ENCODE measurements at regions not wholly inside any gene's neighbourhood (a gene's known extent, or its start where the extent isn't known, plus 50 kb on each side); places are given as distances from the start of the nearest gene placed in this dataset.

GRCh38 chr15:70252056-70252950 is 154.6 kb upstream of the TLE3 start:
- TF ChIP-seq CTCF (IDR thresholded peaks at IDR 0.05; ENCODE audit: control extremely low read depth, extremely low read depth, low read depth, missing control alignments), result no peak
- CTCF ChIA-PET, result interaction anchor here (0.9 to 2.7 kb wide), 5 partner anchors 11 to 215 kb away, joined by 3 to 12 read pairs (median 5); no protein-coding TSS in a partner anchor
- POLR2A ChIA-PET, result no interaction called here
- DNase-seq (ENCODE audit: extremely low spot score), result no peak

GRCh38 chr15:70251246-70251990 is 153.7 kb upstream of the TLE3 start:
- CTCF ChIA-PET, result interaction anchor here (1.3 to 2.7 kb wide), 4 partner anchors 12 to 216 kb away, joined by 3 to 12 read pairs (median 8); no protein-coding TSS in a partner anchor

GRCh38 chr15:70250208-70251201 is 152.8 kb upstream of the TLE3 start:
- no peak for TF ChIP-seq CTCF (IDR thresholded peaks at IDR 0.05; ENCODE audit: control extremely low read depth, extremely low read depth, low read depth, missing control alignments)
- CTCF ChIA-PET, result interaction anchor here (0.9 to 2.6 kb wide), 4 partner anchors 11 to 217 kb away, joined by 3 to 12 read pairs (median 4); no protein-coding TSS in a partner anchor
- POLR2A ChIA-PET, result no interaction called here
- no peak for DNase-seq (ENCODE audit: extremely low spot score)

More at GRCh38 chr15:70251246-70251990, 153.7 kb upstream of the TLE3 start:
- POLR2A ChIA-PET, result no interaction called here
- DNase-seq (ENCODE audit: extremely low spot score), result no peak
- TF ChIP-seq CTCF (IDR thresholded peaks at IDR 0.05; ENCODE audit: control extremely low read depth, extremely low read depth, low read depth, missing control alignments), result no peak

GRCh38 chr15:70249616-70250015 is 151.9 kb upstream of the TLE3 start:
- no peak for TF ChIP-seq CTCF (IDR thresholded peaks at IDR 0.05; ENCODE audit: control extremely low read depth, extremely low read depth, low read depth, missing control alignments)
- ChIA-PET CTCF (interaction anchor here (0.9 kb wide), 1 partner anchor 14 kb away, joined by 3 read pairs; no protein-coding TSS in a partner anchor), POLR2A (interaction anchor here (0.7 kb wide), 1 partner anchor 18 kb away, joined by 5 read pairs; no protein-coding TSS in a partner anchor)
- DNase-seq (ENCODE audit: extremely low spot score), result no peak

- CTCF ChIA-PET, result interaction anchor here (0.8 to 1.0 kb wide), 2 partner anchors 15 to 240 kb away, joined by 3 to 4 read pairs; no protein-coding TSS in a partner anchor
- no peak for DNase-seq (ENCODE audit: extremely low spot score)
- POLR2A ChIA-PET, result no interaction called here
- no peak for TF ChIP-seq CTCF (IDR thresholded peaks at IDR 0.05; ENCODE audit: control extremely low read depth, extremely low read depth, low read depth, missing control alignments)
Measured at GRCh38 chr15:70248116-70249025, 150.7 kb upstream of the TLE3 start.

Measured in GM10248 (cell line).